K562 (cell line): ENCODE measurements at regions not wholly inside any gene's neighbourhood (a gene's known extent, or its start where the extent isn't known, plus 50 kb on each side); places are given as distances from the start of the nearest gene placed in this dataset.

Source experiments
- ASH1L ChIP-seq: fragments of 450-650 bp; IDR thresholded peaks from 2 replicates; pipeline ENCODE4 v1.6.1; 2018; ENCODE audit warnings: borderline replicate concordance, mild to moderate bottlenecking, low read depth; ENCODE audit not compliant: partially characterized antibody
- EGR1 ChIP-seq: fragments of 450-650 bp; conservative IDR thresholded peaks from 2 replicates; pipeline ENCODE4 v1.6.1; 2017; ENCODE audit warnings: mild to moderate bottlenecking
- HINFP ChIP-seq: fragments of 450-650 bp; conservative IDR thresholded peaks from 2 replicates; pipeline ENCODE4 v1.6.1; 2016; ENCODE audit warnings: missing genetic modification characterization, low read depth, mild to moderate bottlenecking, control low read depth, missing compliant biosample characterization
- RBM14 ChIP-seq: fragments of 200-400 bp; formaldehyde crosslinking; IDR thresholded peaks from 2 replicates; pipeline ENCODE4 v1.6.1; 2018; ENCODE audit warnings: low read depth, mild to moderate bottlenecking, low read length, moderate library complexity, borderline replicate concordance; ENCODE audit not compliant: insufficient read depth
- SAP30 ChIP-seq: fragments of 200-600 bp; sonication (generic); IDR thresholded peaks from 2 replicates; pipeline ENCODE4 v1.6.1; 2012; ENCODE audit warnings: borderline replicate concordance, low read depth, mild to moderate bottlenecking, moderate library complexity, low read length, control low read depth, inconsistent platforms; ENCODE audit not compliant: insufficient read depth, poor library complexity, severe bottlenecking
- TBL1XR1 ChIP-seq, 2 experiments: IDR thresholded peaks; 2 replicates each; pipeline ENCODE4 v1.6.1; 2012; ENCODE audit warnings: improper control_type of control experiment in 2 of 2, low read length in 2 of 2, mild to moderate bottlenecking in 1 of 2
- ZBTB2 ChIP-seq: fragments of 450-650 bp; IDR thresholded peaks from 2 replicates; pipeline ENCODE4 v1.6.1; 2016; ENCODE audit warnings: antibody characterized with exemption
- ZNF609 ChIP-seq: sonication (generic); formaldehyde crosslinking; IDR thresholded peaks from 2 replicates; pipeline ENCODE4 v1.8.1; 2023; ENCODE audit warnings: missing genetic modification reagents, mild to moderate bottlenecking, borderline replicate concordance

GRCh38 chr1:101148980-101149379, 87.8 kb upstream of the S1PR1 start (continued):
- TF ChIP-seq SAP30 (no peak), HINFP (tag) (no peak), EGR1 (no peak), TBL1XR1 (IDR thresholded peaks at IDR 0.05; ENCODE audit: low read length in 2 of 2) (no peak), ZNF609 (no peak), ASH1L (no peak), ZBTB2 (no peak), RBM14 (no peak)
